Transverse colon (tissue), 3 donors: ENCODE measurements at regions not wholly inside any gene's neighbourhood (a gene's known extent, or its start where the extent isn't known, plus 50 kb on each side); places are given as distances from the start of the nearest gene placed in this dataset.

Source experiments
- EP300 ChIP-seq: sonication (generic); formaldehyde crosslinking; IDR thresholded peaks from one replicate; pipeline ENCODE4 v1.6.1; 2017; ENCODE audit warnings: antibody characterized with exemption, low read depth
- POLR2A ChIP-seq: fragments of 450-650 bp; IDR thresholded peaks from one replicate; pipeline ENCODE4 v1.6.1; 2016; ENCODE audit warnings: antibody characterized with exemption, mild to moderate bottlenecking, moderate library complexity
- TF ChIP-seq, protein P1 (sequence below), 5 experiments: fragments of 200-600 bp in 3 of 5; fragments of 450-650 bp in 2 of 5; sonication (generic) in 3 of 5; IDR thresholded peaks; 1 replicate in 2 of 5; 2 replicates in 3 of 5; pipeline ENCODE4 v1.5.1; 2016 to 2017; ENCODE audit warnings: antibody characterized with exemption in 5 of 5, inconsistent platforms in 3 of 5, mild to moderate bottlenecking in 2 of 5, moderate library complexity in 1 of 5

DNA sequence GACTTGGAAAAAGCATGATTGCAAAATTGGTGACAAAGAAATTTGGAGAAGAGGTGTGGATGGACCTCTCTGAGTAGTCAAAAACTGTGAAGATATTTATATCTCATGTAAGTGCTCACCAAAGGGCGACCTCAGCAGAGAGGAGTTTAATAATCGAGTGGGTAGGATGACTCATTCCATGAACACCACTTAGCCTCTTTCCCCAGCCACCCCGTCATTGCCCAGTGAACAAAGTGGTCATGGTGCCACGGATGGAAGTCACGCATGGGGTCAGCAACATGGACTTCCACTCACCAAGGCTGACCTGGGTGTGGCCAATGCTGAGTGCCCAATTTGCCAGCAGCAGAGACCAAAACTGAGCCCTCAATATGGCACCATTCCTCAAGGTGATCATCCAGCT, 997.4 kb upstream of the GYPC start:
- TF ChIP-seq, protein P1, sequence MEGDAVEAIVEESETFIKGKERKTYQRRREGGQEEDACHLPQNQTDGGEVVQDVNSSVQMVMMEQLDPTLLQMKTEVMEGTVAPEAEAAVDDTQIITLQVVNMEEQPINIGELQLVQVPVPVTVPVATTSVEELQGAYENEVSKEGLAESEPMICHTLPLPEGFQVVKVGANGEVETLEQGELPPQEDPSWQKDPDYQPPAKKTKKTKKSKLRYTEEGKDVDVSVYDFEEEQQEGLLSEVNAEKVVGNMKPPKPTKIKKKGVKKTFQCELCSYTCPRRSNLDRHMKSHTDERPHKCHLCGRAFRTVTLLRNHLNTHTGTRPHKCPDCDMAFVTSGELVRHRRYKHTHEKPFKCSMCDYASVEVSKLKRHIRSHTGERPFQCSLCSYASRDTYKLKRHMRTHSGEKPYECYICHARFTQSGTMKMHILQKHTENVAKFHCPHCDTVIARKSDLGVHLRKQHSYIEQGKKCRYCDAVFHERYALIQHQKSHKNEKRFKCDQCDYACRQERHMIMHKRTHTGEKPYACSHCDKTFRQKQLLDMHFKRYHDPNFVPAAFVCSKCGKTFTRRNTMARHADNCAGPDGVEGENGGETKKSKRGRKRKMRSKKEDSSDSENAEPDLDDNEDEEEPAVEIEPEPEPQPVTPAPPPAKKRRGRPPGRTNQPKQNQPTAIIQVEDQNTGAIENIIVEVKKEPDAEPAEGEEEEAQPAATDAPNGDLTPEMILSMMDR (IDR thresholded peaks at IDR 0.05): no peak
- no peak for TF ChIP-seq EP300
- TF ChIP-seq POLR2A: no peak
